Putamen (tissue), 1 donor: ENCODE measurements at regions not wholly inside any gene's neighbourhood (a gene's known extent, or its start where the extent isn't known, plus 50 kb on each side); places are given as distances from the start of the nearest gene placed in this dataset.
"Not testable (repeated sequence)": the region's sequence is repeated elsewhere in the genome, so short reads cannot be mapped to it uniquely, and the experiment has no call there.

Experiments used
- DNase-seq: peaks from one replicate; pipeline ENCODE4 v3.0.0-alpha.2; 2016; ENCODE audit warnings: low spot score

DNA sequence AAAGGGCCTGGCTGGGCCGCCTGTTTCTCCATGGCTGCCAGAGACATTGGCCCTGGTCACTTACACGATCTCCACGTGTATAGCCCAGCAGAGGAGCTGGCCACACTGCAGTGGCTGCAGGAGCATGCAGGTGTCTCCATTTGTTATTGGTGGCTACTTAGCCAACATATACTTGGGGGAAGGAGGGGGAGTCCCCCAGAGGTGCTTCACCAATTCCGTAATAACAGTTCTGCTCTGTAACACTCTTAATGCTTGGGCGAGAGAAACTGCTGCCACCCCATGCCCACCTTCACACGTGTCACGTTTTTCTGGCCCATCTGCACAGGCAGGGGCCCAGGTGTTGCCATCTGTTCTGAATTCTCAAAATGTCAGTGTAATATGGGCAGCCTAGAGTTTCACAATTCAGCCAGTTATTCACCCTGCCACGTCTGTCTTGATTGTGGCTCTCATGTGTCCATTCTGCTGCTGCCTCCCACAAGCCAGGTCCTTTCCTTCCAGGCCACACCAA, 353.5 kb downstream of the BCL2L11 start:
- not testable (repeated sequence) for DNase-seq

DNA sequence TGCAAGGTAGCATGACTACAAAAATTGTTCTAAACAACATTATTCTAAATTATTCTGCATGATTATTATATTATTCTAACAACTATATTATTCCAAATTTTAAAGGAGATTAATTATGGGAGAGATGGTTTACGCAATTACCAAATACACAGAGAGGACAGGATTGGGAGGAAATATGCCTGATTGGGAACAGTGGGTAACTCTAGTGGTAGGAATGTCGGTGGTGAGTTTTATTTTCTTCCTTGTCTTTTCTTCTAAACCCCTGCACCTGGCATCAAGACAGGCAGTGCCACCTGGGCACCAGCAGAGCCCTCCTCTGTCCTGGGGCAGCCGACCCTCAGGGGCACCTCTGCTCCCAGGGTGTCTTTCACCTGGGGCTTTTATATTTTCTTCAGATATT, 357.6 kb downstream of the BCL2L11 start:
- DNase-seq, result not testable (repeated sequence)

DNA sequence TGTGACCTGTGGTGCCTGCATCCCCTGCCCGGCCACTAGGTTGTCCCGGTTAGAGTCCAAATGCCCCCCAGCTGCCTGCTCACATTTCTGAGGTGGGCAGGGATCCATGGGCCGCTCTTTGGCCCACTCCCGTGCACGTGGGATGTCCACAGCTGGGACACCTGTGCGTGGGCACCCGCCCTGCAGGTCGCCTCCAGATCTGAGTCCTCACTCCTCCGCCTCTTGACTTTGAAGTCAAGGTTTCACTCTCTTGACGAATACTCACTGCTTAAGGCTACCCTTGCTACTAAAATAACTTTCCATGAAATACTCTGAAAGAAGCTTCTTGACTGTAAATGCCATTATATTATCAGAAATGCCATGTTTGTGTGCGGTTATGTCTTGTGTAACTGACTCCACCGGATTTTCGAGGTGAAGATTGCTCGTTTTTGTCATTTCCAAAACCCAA, 358.2 kb downstream of the BCL2L11 start:
- DNase-seq, result not testable (repeated sequence)

DNA sequence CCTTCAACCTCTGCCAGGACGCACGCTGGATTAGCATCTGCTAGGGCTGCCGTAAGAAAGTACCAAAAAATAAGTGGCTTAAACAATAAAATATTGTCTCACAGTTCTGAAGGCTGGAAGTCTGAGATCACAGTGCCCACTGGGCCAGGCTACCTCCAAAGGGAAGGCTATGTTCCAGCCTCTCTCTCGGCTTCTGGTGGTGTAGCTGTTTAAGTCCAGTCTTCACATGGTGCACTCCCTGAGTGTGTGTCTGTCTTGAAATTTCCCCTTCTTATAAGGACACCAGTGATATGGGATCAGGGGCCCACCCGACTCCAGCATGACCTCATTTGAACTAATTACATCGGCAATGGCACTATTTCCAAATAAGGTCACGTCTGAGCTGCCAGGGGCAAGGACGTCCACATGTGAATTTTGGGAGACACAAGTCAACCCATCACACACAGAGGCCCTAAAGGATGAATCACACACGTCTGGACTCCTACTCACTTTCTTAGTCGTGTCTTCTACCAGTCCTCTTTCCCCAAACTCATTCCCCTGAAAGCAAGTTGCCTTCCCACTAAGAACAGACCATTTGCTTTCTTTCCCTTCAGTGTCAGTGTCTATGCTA, 359.4 kb downstream of the BCL2L11 start:
- DNase-seq, result not testable (repeated sequence)

DNA sequence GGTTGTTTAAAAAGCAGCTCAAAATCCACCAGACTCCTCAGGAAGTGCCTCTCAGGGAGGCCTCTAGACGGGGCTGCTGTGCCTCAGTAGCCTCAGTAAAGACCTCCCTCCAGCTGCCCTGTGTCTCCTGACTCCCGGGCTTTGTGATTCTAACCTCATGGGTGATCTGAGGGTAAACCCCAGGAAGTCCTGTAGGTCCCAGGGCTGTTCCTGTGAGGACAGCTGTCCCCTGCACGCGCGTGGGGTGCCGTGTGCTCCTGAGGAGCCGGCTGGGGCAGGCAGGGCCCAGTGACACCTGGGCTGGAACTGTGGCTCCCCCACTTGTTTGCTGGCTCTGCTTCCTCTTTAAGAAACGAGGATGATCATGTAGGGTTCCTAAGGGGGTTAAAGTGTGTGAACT, 359.9 kb downstream of the BCL2L11 start:
- DNase-seq, result not testable (repeated sequence)

DNA sequence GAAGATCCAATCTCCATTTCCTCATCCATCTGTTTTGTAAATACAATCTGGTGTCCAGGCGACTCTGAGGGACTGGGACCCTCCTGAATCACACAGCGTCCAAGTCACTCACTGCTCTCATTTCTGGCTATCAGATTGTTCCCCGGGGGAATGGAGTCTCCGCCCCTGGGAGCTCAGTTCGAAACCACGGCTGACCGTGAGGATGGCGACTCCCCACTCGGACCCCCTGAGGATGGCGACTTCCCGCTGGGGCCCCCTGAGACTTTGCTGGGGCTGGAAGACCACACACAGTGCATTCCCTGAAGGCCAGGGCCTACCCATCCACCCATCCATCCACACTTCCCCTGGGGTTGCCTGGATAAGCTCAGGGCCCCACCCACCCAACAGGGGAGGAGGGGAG, 360.5 kb downstream of the BCL2L11 start:
- not testable (repeated sequence) for DNase-seq

DNA sequence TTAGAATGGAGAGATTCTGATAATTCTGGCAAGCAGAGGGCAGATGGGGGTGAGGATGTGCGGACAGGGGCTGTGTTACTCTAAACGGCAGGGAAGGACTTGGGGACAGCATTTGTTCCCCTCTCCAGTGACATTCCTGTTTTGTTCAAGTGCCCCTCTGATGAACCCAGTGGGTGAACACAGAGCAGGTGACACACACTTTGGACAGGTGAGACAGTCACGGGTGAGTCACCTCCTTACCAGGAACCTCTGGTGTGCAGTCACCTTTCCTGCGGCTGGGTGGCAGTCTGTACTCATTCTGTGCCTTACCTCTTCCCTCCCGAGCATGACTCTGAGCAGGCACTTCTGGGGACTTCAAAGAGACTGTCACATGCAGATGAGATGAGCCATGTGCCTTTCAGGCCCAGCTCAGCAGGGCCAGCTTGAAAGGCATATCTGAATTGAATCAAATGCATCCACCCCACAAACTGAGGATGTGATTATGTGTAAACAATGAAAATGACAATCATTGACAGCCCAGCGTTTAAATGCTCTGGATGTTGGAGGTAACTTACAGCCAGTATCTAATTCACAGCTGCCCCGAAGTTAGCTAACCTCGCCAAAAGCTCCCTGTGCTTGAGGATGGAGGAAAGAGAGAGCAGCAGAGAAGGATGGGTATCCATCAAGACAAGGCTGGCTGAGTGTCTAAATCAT, 362.4 kb downstream of the BCL2L11 start:
- not testable (repeated sequence) for DNase-seq

DNA sequence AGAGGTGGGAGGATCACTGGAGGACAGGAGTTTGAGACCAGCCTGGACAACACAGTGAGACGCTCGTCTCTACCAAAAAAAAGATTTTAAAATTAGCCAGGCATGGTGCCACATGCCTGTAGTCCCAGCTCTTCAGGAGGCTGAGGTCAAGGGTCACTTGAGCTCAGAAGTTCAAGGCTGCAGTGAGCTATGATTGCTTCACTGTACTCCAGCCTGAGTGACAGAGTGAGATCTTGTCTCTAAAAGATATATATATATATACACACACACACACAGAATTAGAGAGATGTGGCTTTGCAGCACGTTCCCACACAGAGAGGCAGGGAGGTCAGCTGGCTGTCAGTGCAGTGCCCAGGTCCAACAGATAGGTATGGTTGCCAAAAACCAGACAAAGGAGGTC, 363.4 kb downstream of the BCL2L11 start:
- DNase-seq, result not testable (repeated sequence)

DNA sequence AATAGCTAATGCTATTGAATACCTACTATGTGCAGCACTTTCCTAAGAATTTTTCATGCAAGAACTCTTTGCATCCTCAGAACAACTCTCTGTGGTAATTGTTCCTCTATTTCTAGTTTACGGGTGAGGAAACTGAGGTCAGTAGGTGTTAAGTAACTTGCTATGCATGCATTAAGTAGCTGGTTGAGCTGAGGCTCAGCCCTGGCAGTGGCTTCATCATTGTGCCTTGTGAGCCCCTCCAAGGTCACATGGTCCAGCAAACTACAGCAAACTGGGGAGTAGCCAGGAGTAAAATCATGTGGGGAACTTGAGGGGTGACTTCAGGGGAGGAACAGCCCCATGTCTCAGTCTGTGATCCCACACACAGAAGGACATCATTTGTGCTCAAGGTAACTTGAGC, 365.2 kb downstream of the BCL2L11 start:
- DNase-seq, result not testable (repeated sequence)

DNA sequence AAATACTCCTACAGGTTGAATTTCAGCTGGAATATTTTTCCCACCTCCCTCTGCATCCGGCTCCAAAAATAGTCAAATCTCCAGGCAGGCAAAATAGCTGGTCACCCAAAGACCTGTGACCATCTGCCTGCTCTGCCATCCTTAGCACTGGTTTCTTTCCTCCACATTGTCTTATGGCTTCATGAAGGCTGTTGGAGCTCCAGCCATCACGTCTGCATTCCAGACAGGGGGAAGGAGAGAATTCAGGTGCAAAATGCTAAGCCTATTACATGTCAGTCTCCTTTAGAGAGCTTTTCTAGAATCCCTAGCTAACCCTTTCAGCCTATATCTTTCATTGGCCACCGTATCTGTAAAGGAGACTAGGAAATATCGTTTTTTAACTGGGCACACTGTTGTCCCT, 367.7 kb downstream of the BCL2L11 start:
- DNase-seq, result not testable (repeated sequence)

DNA sequence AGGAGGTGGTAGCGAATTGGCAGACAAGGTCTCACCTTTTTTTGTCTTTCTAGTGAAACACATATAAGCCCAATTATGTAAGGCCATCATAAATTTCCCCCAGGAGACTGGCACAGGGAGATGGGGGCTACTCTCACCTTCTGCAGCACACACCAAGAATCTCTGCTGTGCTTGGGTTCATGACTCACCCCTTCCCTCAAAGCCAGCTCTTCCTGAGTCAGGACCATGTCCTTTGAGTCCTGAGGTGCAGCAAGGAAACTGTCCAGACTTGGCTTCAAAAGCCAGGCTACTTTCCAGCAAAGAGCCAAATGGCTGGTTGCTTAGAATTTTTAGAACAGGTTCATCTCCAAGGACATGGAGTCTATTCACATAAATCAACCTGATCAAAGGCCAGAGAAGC, 368.7 kb downstream of the BCL2L11 start:
- not testable (repeated sequence) for DNase-seq

DNA sequence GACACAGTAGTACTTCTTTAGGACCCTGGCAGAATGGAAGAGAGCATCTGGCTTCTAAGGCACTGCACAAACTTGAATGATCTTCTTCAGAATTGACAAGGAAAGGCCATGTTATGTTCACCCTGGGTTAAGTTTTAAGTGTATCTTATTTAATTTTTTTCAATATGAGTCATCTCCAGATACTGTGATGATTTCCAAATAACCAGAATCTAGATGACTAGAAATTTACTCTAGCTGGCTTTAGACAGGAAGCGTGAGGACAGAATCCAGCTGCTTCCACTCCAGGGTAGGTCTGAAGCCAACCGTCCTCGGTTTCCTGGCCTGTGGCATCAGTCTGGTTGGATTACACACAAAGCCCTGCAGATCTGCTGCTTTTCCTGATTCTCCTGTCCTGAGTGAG, 370.5 kb downstream of the BCL2L11 start:
- not testable (repeated sequence) for DNase-seq

DNA sequence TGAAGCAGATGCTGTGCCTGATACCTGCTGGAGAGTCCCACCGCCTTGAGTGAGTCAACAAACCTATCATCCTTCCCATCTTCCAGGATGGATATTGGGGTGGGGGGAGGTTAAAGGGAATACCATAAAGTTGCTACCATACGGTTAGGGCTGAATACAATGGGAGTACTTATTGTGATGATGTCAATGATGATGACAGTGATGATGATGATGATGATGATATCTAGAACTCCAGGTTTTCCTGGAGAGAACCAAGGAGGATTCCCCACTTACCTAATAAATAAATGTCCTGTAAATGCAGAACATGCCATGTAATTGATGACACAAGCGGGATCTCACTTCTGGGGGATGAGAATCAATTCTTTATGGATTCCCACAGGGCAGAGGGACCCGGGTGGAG, 370.9 kb downstream of the BCL2L11 start:
- DNase-seq, result not testable (repeated sequence)

DNA sequence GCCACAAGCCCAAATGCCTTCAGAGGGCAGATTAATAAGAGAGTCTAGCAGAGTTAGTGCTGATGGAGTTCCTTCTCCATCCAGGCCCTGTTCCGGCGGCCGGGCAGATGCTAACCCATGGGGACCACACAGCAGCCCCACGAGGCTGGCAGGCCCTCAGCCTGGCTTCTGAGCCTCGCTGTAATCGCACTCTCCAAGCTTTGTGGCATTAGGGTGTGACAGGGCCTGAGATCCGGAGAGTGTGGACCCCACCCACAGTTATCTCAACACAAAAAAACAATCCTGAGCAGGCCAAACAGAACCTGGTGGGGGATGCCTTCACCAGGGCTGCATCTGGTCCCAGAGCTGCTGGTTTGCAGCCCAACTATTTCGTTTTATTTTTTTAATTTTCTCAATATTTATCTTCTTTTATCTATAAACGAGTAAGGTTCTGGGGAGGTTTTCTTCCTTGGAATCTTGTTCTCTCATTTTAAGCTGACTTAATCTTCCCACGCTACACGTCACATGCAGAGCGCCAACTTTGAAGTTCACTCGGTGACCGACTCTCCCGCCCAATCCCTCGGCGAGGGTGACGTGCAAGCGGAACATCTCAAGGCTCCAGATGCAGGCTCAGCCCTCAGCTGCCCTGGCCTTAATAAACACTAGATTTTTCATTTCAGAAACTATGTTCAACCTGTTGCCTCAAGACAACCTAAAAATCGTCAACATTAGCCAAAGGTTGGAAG, 372.4 kb downstream of the BCL2L11 start:
- DNase-seq, result not testable (repeated sequence)

DNA sequence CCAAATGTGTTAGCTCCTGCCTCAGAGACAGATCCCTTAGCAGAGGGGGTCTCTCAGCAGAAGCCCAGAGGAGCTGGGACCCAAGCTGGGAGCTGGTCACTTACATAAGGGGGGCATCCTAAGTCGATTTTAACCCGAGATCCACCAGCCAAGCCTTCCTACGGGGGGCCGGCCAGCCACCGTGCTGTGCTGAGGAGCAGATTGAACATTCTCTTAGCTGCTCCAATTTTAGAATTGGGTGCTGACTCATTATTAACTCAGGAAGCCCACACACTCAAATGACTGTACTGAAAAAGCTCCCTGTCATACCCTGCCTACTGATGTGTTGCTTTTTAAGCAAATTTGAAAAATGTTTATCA, 373.0 kb downstream of the BCL2L11 start:
- DNase-seq, result not testable (repeated sequence)

DNA sequence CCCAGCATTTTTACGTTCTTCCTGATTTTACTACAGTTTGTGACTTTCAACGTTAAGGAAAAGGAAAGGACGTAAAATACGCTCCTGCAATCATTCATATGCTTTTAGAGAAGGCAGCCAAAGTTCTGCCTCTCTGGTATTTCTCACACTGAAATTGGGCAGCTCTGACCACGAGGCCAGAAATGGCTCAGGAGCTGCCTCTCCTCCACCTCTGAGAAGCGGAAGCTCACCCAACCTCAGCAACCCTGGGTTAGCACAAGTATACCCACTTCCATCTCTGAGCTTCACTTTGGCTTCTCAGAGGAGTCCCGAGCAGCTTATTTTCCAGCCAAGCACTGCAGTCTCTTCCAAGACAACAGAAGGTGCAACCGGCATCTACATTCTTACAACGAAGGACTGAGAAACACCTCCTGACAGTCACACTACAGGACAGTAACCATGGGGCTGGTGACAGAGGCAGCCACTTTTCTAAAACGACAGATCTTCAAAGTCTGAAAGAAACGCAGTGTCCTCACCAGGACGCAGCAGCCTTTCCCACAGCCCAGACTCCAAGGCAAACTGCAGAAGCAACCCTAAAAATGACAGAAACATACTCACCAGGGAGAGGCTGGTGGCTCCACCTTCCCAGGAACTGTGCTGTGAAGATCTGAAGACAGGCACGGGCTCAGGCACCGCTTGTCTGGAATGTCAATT, 373.7 kb downstream of the BCL2L11 start:
- not testable (repeated sequence) for DNase-seq

DNA sequence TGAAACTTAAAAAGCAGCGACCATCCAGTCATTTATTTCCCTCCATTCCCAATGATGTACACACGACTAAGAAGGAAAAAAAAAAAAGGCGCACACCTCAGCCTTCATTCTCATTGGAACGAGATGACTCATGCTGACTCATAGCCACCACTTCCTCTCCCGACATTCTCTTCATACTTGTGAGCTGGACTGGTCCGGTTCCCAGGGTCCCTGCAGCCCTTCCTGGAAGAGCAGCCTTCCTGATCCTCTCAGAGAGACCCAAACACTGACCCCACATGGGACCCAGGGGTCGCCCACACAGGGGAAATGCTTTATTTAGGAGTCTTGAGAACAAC, 374.2 kb downstream of the BCL2L11 start:
- not testable (repeated sequence) for DNase-seq

DNA sequence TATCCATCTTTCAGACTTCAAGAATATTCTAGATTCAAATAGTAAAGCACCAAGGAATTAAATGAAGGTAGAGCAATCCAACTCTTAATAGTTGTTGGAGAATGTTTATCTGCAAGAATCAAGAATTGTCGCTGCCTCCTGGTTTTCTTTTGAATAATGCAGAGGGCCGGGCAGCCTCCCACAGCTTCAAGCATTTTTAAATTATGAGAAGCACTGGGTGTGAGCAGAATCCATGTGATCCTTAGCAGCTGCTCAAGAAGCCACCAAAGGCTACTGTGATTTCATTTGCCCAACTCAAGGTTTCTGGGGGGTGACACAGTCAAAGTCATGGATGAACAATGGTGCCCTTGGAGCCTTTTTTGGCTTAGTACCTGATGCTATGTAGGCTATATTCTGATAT, 374.9 kb downstream of the BCL2L11 start:
- not testable (repeated sequence) for DNase-seq

DNA sequence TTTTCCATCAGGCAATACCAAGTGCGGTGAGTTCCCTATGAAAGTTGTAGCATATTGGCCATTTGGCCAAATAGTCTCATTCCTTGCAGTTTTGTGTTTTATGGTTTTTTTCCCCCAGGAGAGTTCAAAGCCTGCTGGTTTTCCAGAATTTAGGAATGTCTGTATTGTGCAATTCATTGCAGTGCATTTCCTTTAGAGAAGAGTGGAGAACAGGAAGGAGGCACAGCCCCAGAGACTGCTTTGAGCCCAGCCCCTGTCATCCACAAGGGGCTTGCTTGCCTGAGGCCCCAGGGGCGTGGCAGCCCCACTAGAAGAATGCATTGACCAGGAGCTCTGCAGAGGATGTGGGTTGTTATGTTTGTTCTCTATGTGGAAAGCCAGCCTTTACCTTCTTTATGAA, 375.5 kb downstream of the BCL2L11 start:
- DNase-seq, result not testable (repeated sequence)

DNA sequence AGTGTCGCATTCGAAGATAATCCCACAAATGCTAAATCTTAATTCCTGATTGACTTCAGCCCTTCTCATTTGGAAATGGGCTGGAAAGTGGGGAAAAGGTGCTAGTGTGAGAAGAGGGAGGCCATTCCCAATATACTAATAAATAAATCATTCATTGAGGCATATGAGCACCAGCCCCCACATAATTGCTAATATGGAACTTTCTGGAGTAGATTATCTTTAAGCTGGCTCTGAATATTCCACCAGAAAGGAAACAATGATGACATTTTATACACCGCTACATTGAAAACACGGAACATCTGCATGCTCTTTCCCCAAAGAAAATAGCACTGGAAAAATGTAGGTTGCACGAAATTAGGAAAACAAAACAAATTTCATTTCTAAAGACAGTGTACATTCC, 376.1 kb downstream of the BCL2L11 start:
- DNase-seq, result not testable (repeated sequence)

DNA sequence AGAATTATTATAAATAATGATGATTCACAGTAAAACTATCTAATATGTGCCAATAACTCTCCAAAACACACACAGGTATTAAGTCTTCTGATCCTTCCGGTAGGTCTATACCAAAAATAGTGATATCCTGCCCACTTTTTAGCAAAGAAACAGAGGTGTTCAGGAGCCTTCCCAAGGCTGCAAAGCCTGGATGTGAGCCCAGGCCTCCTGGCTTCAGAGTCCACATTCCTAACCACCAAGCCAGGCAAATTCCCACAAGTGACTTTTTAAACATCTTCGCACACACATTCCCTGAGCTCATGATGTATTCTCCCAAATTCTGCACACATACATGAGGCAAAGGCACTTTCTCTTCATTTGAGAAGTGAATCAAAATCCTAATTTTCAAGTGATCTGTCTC, 376.6 kb downstream of the BCL2L11 start:
- DNase-seq, result not testable (repeated sequence)

DNA sequence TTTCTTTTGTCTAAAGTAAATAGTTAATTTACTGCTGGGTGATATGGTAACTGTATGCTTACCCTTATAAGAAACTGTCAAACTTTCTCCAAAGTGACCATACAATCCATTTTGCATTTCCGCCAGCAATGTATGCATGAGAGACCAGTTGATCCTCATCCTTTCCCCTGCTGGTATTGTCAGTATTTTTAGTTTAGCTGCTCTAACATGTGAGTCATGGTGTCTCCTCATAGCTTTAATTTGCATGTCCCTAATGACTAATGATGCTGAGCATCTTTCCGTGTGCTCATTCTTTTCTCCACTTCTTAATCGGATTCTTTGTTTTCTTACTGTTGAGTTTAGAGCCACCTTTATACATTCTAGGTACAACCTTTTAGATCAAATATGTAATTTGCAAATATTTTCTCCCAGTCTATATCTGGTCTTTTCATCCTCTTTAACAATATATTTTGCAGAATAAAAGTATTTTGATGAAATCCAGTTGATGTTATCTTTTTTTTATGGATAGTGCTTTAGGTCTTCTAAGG, 379.9 kb downstream of the BCL2L11 start:
- DNase-seq, result not testable (repeated sequence)
